ENCODE measurements at regions not wholly inside any gene's neighbourhood (a gene's known extent, or its start where the extent isn't known, plus 50 kb on each side); places are given as distances from the start of the nearest gene placed in this dataset.

DNA sequence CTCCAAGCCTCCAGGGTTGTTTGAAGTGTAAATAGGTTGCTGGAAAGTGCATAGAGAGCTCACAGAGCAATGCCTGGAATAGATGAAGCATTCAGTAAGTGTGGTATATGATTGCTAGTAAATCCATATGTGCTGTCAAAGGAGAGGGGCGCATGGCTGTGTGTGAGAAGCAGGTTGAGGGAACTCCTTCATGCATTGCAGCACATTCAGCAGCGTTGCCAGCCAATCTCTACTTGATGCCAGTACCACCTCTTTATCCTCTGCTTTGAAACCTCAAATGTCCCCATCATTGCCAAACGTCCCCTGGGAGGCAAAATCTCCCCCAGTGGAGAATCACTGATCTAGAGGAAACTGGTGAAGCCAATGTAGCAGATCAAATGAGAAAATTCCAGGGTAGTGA, 82.7 kb upstream of the RALGAPA2 start:
- no peak for TF ChIP-seq SIN3A (IDR thresholded peaks at IDR 0.05; ENCODE audit: borderline replicate concordance, insufficient read depth, low read length)
- TF ChIP-seq TAF1 (IDR thresholded peaks at IDR 0.05; ENCODE audit: borderline replicate concordance, insufficient read depth, low read length), result no peak
- TF ChIP-seq FOXP2 (optimal IDR thresholded peaks at IDR 0.05; ENCODE audit: borderline replicate concordance, extremely low read depth, extremely low read length, insufficient read depth), result no peak
- TF ChIP-seq POLR2AphosphoS5 (IDR thresholded peaks at IDR 0.05; ENCODE audit: low read depth, low read length), result no peak
- TF ChIP-seq, protein P1, sequence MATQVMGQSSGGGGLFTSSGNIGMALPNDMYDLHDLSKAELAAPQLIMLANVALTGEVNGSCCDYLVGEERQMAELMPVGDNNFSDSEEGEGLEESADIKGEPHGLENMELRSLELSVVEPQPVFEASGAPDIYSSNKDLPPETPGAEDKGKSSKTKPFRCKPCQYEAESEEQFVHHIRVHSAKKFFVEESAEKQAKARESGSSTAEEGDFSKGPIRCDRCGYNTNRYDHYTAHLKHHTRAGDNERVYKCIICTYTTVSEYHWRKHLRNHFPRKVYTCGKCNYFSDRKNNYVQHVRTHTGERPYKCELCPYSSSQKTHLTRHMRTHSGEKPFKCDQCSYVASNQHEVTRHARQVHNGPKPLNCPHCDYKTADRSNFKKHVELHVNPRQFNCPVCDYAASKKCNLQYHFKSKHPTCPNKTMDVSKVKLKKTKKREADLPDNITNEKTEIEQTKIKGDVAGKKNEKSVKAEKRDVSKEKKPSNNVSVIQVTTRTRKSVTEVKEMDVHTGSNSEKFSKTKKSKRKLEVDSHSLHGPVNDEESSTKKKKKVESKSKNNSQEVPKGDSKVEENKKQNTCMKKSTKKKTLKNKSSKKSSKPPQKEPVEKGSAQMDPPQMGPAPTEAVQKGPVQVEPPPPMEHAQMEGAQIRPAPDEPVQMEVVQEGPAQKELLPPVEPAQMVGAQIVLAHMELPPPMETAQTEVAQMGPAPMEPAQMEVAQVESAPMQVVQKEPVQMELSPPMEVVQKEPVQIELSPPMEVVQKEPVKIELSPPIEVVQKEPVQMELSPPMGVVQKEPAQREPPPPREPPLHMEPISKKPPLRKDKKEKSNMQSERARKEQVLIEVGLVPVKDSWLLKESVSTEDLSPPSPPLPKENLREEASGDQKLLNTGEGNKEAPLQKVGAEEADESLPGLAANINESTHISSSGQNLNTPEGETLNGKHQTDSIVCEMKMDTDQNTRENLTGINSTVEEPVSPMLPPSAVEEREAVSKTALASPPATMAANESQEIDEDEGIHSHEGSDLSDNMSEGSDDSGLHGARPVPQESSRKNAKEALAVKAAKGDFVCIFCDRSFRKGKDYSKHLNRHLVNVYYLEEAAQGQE (IDR thresholded peaks at IDR 0.05; ENCODE audit: insufficient read depth in 1 of 2, low read depth in 2 of 2, low read length in 2 of 2), result no peak

DNA sequence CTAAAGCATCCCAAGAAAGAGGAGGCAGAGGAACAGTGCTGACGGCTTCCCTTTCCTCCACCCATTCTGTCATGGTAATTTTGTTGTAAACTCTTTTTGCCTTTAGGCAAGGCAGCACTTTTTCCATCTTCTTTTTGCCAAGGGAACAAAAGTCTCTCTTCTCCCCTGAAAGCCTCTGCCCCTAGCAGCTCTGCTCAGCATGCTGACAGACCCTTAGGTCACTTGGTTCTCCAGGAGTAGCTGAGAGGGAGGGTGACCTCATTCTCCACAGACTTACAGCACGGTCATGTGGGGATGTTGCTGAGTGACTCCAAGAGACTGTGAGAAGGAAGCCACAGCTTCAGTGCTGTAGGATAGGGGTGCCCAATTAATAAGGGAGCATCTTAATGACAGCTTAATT, 81.1 kb upstream of the RALGAPA2 start:
- TF ChIP-seq TAF1 (IDR thresholded peaks at IDR 0.05; ENCODE audit: borderline replicate concordance, insufficient read depth, low read length) (no peak), POLR2AphosphoS5 (IDR thresholded peaks at IDR 0.05; ENCODE audit: low read depth, low read length) (no peak), FOXP2 (optimal IDR thresholded peaks at IDR 0.05; ENCODE audit: borderline replicate concordance, extremely low read depth, extremely low read length, insufficient read depth) (no peak)

DNA sequence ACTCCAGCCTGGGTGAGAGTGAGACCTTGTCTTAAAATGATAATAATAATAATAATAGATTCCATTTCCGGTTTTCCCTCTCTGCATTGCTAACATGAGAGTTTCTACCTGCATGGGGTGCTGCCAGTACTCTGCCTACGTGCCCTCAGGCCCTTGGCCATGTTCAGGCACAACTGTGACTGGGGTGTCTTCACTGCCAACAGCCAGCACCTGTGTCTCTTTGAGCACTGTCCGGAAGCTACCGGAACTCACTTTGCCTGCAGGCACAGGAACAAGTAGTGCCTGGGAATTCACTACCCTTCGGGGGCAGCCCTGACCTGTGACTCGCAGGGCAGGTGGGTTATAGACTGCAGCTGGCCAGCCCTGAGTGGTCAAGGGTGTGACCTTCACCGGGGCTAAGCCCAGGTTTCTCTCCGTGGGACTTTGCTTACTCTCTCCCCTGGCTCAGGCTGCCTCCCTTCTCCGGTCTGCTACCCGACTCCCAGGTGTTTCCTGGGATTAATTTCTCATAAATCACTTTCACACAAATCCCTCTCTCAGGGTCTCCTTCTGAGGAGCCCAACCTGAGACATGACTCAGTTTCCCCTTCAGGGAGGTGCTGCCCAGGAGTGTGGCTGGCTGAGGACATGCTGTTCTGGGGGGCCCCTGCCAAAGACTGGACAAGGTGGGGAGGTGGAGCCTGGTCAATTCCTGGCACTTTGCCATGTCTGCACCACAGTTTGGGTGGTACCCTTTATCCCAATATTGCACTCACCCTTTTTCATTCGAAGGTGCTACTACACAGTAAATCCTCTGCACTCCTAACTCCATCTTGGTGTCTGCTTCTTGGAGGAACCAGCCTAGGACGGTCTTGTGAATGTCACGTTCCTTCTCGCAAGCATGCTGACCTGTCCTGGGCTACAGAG, 79.5 kb upstream of the RALGAPA2 start:
- TF ChIP-seq, protein P1 (IDR thresholded peaks at IDR 0.05; ENCODE audit: insufficient read depth in 1 of 2, low read depth in 2 of 2, low read length in 2 of 2), result no peak
- TF ChIP-seq FOXP2 (optimal IDR thresholded peaks at IDR 0.05; ENCODE audit: borderline replicate concordance, extremely low read depth, extremely low read length, insufficient read depth) (no peak), TAF1 (IDR thresholded peaks at IDR 0.05; ENCODE audit: borderline replicate concordance, insufficient read depth, low read length) (no peak), SIN3A (IDR thresholded peaks at IDR 0.05; ENCODE audit: borderline replicate concordance, insufficient read depth, low read length) (no peak), POLR2AphosphoS5 (IDR thresholded peaks at IDR 0.05; ENCODE audit: low read depth, low read length) (no peak)

- TF ChIP-seq SIN3A (IDR thresholded peaks at IDR 0.05; ENCODE audit: borderline replicate concordance, insufficient read depth, low read length), result no peak
- no peak for TF ChIP-seq FOXP2 (optimal IDR thresholded peaks at IDR 0.05; ENCODE audit: borderline replicate concordance, extremely low read depth, extremely low read length, insufficient read depth)
- no peak for TF ChIP-seq POLR2AphosphoS5 (IDR thresholded peaks at IDR 0.05; ENCODE audit: low read depth, low read length)
- no peak for TF ChIP-seq TAF1 (IDR thresholded peaks at IDR 0.05; ENCODE audit: borderline replicate concordance, insufficient read depth, low read length)
- TF ChIP-seq, protein P1 (IDR thresholded peaks at IDR 0.05; ENCODE audit: insufficient read depth in 1 of 2, low read depth in 2 of 2, low read length in 2 of 2), result no peak
These were observed 75.9 kb upstream of the RALGAPA2 start for GRCh38 chr20:20788308-20788707.

DNA sequence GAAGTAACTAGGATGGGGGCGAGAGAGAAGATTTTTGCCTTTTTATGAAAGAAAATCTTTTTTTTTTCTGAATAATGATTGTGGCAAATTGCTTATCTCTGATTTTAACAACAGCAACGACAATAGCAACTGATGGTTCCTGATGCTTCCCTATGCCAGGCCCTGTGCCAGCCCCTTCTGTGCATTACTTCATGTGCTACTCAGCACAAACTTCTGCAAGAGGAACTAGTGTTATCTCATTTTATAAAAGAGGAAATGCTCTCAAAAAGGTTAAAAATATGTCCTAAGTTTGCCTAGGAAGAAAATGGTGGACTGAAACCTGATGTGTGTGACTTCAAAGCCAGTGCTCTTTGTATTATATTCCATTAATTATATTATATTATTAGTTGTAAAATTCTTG, 74.0 kb upstream of the RALGAPA2 start:
- TF ChIP-seq TAF1 (IDR thresholded peaks at IDR 0.05; ENCODE audit: borderline replicate concordance, insufficient read depth, low read length) (no peak), POLR2AphosphoS5 (IDR thresholded peaks at IDR 0.05; ENCODE audit: low read depth, low read length) (no peak), FOXP2 (optimal IDR thresholded peaks at IDR 0.05; ENCODE audit: borderline replicate concordance, extremely low read depth, extremely low read length, insufficient read depth) (no peak)
- TF ChIP-seq, protein P1 (IDR thresholded peaks at IDR 0.05; ENCODE audit: insufficient read depth in 1 of 2, low read depth in 2 of 2, low read length in 2 of 2), result no peak
